GM23248 (cell line): ENCODE measurements at regions not wholly inside any gene's neighbourhood (a gene's known extent, or its start where the extent isn't known, plus 50 kb on each side); places are given as distances from the start of the nearest gene placed in this dataset.

Source experiments
- EZH2 ChIP-seq: fragments of 200-600 bp; sonication (generic); IDR thresholded peaks from 2 replicates; pipeline ENCODE4 v1.6.1; 2018; ENCODE audit warnings: antibody characterized with exemption, mild to moderate bottlenecking; ENCODE audit not compliant: insufficient read depth, poor library complexity, severe bottlenecking
- EZH2phosphoT487 ChIP-seq: fragments of 200-600 bp; sonication (generic); IDR thresholded peaks from 2 replicates; pipeline ENCODE4 v1.6.1; 2018; ENCODE audit warnings: antibody characterized with exemption, moderate library complexity, mild to moderate bottlenecking, low read depth; ENCODE audit not compliant: insufficient read depth

GRCh38 chr4:122034619-122035018, 82.8 kb upstream of the TRPC3 start:
- TF ChIP-seq EZH2 = no peak
- TF ChIP-seq EZH2phosphoT487 = no peak
